Epithelial cell of proximal tubule (primary cell): ENCODE measurements at regions not wholly inside any gene's neighbourhood (a gene's known extent, or its start where the extent isn't known, plus 50 kb on each side); places are given as distances from the start of the nearest gene placed in this dataset.

Experiments
- DNase-seq: peaks from one replicate; pipeline ENCODE4 v3.0.0-alpha.2; 2011; ENCODE audit warnings: low read depth
- H3K4me3 ChIP-seq: 2 replicates; pipeline ENCODE4 v1.5.1; 2011; ENCODE audit warnings: low read depth, mild to moderate bottlenecking, low read length
- CTCF ChIP-seq: conservative IDR thresholded peaks from 2 replicates; pipeline ENCODE4 v1.5.1; 2012; ENCODE audit warnings: low read depth, mild to moderate bottlenecking, low read length

DNA sequence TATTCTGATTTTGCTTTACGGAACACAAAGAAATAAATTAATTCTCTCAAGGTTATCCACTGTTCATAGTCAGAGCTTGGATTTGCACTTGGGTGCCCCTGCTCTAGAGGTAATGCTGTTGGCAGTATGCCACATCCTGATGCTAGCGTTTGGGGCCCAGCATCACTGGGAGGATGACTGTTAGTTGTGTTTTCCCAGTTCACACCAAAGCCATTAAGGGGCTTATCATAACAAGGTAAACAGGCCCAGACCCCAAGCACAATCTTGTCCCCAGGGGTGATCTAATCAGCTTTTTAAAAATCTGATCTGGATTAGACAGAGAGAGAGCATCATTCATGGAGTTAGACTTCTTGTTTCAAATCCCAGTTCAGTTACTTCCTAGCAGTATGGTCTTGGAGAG lies 60.2 kb upstream of the PBX1 start:
- no peak for DNase-seq
- H3K4me3 ChIP-seq = no peak overlapping the region
- TF ChIP-seq CTCF = no peak

GRCh38 chr1:164504749-164505148 lies 54.2 kb upstream of the PBX1 start:
- H3K4me3 ChIP-seq = no peak overlapping the region
- TF ChIP-seq CTCF = no peak
- DNase-seq = no peak
